ENCODE measurements at regions not wholly inside any gene's neighbourhood (a gene's known extent, or its start where the extent isn't known, plus 50 kb on each side); places are given as distances from the start of the nearest gene placed in this dataset.

DNA sequence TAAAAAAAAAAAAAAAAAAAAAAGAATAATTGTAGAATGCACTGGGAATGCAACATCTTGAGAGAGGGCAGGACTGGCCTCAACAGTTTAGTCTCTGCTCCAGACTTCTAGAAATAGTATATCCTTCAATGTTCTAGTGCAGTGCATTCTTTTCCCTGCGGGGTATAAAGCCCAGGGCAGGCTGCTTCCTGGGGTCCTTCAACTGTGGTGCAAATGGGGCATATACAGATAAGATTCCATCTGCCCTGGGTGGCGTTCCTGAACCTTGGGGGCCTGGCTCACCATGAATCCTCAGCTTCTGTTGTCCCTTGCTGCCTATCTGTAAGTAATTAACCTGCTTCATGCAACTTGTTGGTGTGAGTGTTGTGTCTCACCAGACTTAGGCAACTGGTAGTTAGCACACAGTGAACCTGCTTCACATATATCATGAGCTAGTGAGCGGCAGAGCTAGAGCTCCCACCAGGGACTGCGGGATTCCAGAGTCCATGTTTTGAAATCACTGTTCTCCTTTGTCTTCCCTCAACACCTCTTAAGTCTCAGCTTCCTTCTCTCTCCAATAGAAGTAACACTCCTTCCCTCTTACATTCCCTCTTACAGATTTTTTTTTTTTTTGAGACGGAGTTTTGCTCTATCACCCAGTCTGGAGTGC lies 177.6 kb downstream of the SUDS3 start:
- Histone ChIP-seq H3K4me3 (no peak overlapping the region), H3K36me3 (no peaks in the 10 kb centered on the region), H3K27me3 (no peaks in the 10 kb centered on the region), H3K9me3 (no peaks in the 10 kb centered on the region), H3K4me1 (no peaks in the 10 kb centered on the region), H3K27ac (no peak overlapping the region)
- DNase-seq = no peak
- no peak for TF ChIP-seq POLR2A (IDR thresholded peaks at IDR 0.05)
- TF ChIP-seq, protein P1, sequence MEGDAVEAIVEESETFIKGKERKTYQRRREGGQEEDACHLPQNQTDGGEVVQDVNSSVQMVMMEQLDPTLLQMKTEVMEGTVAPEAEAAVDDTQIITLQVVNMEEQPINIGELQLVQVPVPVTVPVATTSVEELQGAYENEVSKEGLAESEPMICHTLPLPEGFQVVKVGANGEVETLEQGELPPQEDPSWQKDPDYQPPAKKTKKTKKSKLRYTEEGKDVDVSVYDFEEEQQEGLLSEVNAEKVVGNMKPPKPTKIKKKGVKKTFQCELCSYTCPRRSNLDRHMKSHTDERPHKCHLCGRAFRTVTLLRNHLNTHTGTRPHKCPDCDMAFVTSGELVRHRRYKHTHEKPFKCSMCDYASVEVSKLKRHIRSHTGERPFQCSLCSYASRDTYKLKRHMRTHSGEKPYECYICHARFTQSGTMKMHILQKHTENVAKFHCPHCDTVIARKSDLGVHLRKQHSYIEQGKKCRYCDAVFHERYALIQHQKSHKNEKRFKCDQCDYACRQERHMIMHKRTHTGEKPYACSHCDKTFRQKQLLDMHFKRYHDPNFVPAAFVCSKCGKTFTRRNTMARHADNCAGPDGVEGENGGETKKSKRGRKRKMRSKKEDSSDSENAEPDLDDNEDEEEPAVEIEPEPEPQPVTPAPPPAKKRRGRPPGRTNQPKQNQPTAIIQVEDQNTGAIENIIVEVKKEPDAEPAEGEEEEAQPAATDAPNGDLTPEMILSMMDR (IDR thresholded peaks at IDR 0.05) = no peak
- intact Hi-C loops (cut with DNase I; ENCODE audit: low total_unique reads) = no loop called here

DNA sequence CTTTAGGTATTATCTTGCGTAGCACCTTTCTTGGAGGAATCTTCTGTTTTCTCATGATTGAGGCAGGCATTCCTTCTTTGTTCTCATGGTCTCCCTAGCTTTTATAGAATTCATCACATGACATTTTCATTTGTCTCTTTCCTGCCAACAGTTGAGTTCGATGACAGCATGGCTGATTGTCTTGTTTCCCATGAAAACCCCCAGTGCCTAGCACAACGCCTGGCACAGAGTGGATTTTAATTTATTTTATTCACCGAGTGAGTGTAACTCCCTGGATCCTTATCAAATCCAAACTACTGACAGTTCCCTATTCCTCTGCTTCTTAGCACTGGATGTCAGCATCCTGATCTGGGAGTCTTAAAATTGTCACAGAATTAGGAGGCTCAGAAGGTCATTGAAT lies 182.6 kb downstream of the SUDS3 start:
- H3K27me3 ChIP-seq = no peaks in the 10 kb centered on the region
- intact Hi-C loops (cut with DNase I; ENCODE audit: low total_unique reads) = no loop called here
- H3K36me3 ChIP-seq = no peaks in the 10 kb centered on the region
- H3K9me3 ChIP-seq = no peaks in the 10 kb centered on the region
- TF ChIP-seq, protein P1 (IDR thresholded peaks at IDR 0.05) = no peak
- no peak for TF ChIP-seq POLR2A (IDR thresholded peaks at IDR 0.05)
- DNase-seq = no peak
- no peak overlapping the region for H3K4me3 ChIP-seq
- H3K4me1 ChIP-seq = no peaks in the 10 kb centered on the region
- no peak overlapping the region for H3K27ac ChIP-seq

DNA sequence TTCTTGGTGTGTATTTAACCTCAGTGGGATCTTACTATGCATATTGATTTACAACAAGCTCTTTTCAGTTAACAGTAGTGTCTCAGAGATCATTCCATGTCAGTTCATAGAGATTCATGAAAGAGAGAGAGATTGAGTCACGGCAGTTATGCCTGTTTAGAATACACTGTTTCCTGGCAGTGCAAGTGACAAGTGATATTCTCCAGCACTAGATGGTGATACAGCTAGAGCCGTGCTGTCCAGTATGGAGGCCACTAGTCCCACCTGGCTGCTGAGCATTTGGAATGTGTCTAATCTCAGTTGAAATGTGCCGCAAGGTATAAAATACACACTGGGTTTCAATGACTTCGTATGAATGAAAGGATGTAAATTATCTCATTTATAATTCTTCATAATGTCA lies 184.4 kb downstream of the SUDS3 start:
- H3K27me3 ChIP-seq = no peaks in the 10 kb centered on the region
- H3K36me3 ChIP-seq = no peaks in the 10 kb centered on the region
- H3K9me3 ChIP-seq = no peaks in the 10 kb centered on the region
- no peak overlapping the region for H3K4me3 ChIP-seq
- intact Hi-C loops (cut with DNase I; ENCODE audit: low total_unique reads) = no loop called here
- H3K27ac ChIP-seq = no peak overlapping the region
- no peak for DNase-seq
- TF ChIP-seq, protein P1 (IDR thresholded peaks at IDR 0.05) = no peak
- TF ChIP-seq POLR2A (IDR thresholded peaks at IDR 0.05) = no peak
- H3K4me1 ChIP-seq = no peaks in the 10 kb centered on the region

DNA sequence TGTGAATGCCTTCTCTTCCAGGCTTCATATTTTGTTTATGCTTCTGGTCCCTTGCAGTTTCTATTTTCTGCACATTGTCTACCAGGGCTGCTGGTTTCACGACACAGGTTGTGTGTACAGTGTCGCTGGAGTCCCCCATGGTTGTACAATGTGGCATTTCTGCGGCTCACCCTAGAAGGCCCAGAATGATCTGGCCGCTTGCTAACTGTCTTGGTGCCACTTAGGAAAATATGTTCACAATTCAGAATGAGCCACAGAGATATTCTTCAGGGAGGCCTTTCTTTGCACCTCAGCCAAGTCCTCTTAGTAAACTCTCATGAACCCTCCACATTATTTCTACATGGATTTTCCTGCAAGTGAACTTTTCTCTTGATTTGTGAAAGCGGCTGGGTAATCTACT lies 195.4 kb downstream of the SUDS3 start:
- H3K27me3 ChIP-seq = no peaks in the 10 kb centered on the region
- no peak for TF ChIP-seq POLR2A (IDR thresholded peaks at IDR 0.05)
- TF ChIP-seq, protein P1 (IDR thresholded peaks at IDR 0.05) = no peak
- DNase-seq = no peak
- no peak overlapping the region for H3K27ac ChIP-seq
- H3K4me1 ChIP-seq = no peaks in the 10 kb centered on the region
- H3K9me3 ChIP-seq = no peaks in the 10 kb centered on the region
- no peaks in the 10 kb centered on the region for H3K36me3 ChIP-seq
- intact Hi-C loops (cut with DNase I; ENCODE audit: low total_unique reads) = no loop called here
- H3K4me3 ChIP-seq = no peak overlapping the region

DNA sequence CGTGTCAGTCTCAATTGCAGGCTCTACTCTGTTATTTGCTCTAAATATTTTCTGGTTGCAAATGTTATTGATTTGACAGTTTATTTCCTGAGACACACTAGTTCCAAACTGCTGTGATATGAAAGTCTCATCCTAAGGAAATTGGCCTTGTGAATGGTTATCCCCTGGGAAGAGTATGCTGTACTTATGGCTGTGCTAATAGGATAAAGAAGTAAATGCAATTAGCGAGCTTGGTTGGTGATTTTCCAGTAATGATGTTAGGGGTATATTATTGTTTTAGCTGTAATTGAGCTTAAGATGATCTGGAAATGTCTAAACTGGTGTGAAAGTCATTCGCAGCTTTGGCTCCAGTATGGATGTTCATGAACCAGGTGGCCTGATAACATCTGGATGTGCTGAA lies 197.9 kb downstream of the SUDS3 start:
- TF ChIP-seq, protein P1 (IDR thresholded peaks at IDR 0.05) = no peak
- no peak for TF ChIP-seq POLR2A (IDR thresholded peaks at IDR 0.05)
- H3K27me3 ChIP-seq = no peaks in the 10 kb centered on the region
- H3K9me3 ChIP-seq = no peaks in the 10 kb centered on the region
- no peak overlapping the region for H3K4me3 ChIP-seq
- no peak overlapping the region for H3K27ac ChIP-seq
- intact Hi-C loops (cut with DNase I; ENCODE audit: low total_unique reads) = no loop called here
- H3K36me3 ChIP-seq = no peaks in the 10 kb centered on the region
- DNase-seq = no peak
- no peaks in the 10 kb centered on the region for H3K4me1 ChIP-seq

Measured in uterus (tissue), 3 donors.